GM19452 (cell line): ENCODE measurements at regions not wholly inside any gene's neighbourhood (a gene's known extent, or its start where the extent isn't known, plus 50 kb on each side); places are given as distances from the start of the nearest gene placed in this dataset.

Source experiments
- ATAC-seq: cut with Tn5 transposase; IDR thresholded peaks from one replicate; pipeline ENCODE4 v1.9.1; 2021; ENCODE audit not compliant: unreplicated experiment

GRCh38 chr15:62845241-62846126 is 197.1 kb upstream of the TPM1 start:
- no peak for ATAC-seq

- ATAC-seq = no peak
Measured at GRCh38 chr15:62846131-62846804, 196.3 kb upstream of the TPM1 start.

DNA sequence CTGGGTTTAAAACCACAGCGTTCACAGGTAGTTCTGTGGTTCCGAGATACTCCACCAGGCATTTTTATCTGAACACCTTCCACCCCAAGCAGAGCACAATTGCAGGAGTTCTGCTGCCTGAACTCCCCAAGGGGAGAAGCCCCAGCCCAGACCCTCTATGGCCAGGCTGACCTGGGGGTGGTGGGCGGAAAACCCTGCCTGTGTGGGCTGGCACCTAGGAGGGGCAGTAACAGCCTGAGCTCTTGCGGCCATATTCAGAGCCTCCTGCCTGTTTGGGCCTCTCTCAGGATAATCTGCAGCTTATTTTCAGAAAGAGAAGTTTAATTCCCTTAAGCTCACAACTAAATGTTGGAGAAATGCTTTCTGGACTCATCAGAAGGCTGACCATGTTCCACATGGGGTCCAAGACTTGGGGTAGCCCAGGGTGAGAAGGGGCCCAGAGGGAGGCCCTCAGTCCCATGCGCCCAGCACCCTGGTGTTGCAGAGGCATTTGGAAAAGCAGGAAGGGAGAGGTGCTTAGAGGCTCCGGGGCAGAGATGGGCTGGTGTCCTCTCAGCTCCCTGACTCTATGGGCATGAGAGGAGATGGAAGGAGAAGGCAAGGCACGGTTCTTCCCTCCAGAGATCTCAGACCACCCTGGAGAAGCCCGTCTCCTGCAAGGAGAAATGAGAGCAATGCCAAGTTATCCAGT is 195.6 kb upstream of the TPM1 start:
- ATAC-seq = no peak

GRCh38 chr15:62847900-62848489 is 194.6 kb upstream of the TPM1 start:
- ATAC-seq = no peak

DNA sequence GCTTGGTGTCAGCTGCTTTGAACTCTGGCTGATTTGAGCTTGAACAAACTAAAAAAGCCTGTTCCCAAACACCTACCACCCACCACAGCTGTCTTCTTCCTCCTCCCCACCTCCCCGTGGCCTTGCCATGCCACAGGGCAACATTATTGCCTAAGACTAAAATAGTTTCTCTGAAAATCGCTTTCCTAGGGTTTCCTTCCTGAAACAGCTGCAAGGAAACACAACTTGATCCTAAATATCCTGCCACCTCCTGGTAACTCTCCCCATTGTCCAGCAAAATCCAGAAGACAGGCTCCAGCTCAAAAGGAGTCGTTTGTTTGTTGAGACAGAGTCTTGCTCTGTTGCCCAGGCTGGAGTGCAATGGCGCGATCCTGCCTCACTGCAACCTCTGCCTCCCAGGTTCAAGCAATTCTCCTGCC is 193.9 kb upstream of the TPM1 start:
- no peak for ATAC-seq

- ATAC-seq = no peak
Measured at GRCh38 chr15:62849316-62850106, 193.0 kb upstream of the TPM1 start.

GRCh38 chr15:62850318-62850717 is 192.2 kb upstream of the TPM1 start:
- ATAC-seq = no peak

- ATAC-seq = no peak
Measured at GRCh38 chr15:62850791-62851291, 191.7 kb upstream of the TPM1 start.

- ATAC-seq = no peak
Measured at GRCh38 chr15:62853114-62853840, 189.3 kb upstream of the TPM1 start.

GRCh38 chr15:62853841-62854225 is 188.7 kb upstream of the TPM1 start:
- no peak for ATAC-seq

DNA sequence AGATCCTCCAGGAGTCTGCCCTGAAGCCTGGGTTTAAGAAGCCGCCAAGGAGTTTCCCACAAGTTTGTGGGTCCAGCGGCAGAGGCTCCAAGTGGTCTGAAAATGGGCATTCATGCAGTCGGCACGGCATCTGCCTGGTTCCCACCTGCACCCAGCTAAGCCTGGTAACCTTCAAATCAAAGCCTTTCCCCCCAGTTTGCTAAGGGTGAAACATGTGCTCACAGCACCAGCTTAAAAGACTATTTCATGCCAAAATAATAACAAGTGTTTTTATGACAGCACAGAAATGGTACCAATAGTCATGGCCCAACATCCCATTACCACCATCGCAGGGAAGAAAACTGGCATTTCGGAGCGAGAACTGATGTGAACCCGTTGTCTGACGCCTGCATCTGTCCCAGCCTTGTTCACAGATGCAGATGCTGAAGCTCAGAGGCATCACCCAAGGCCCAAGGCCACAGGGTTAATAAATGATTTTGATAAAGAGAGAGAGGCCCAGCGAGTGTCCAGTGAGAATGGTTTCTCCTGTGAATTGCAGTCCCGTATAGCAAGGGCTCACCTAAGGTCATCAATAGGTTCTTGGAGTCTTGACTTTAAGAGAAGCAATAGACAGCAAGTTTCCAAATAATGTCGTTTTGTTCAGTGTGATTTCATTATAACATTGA is 188.0 kb upstream of the TPM1 start:
- ATAC-seq = no peak

- no peak for ATAC-seq
Measured at GRCh38 chr15:62855085-62855476, 187.5 kb upstream of the TPM1 start.

- ATAC-seq = no peak
Measured at GRCh38 chr15:62856466-62857246, 185.9 kb upstream of the TPM1 start.

DNA sequence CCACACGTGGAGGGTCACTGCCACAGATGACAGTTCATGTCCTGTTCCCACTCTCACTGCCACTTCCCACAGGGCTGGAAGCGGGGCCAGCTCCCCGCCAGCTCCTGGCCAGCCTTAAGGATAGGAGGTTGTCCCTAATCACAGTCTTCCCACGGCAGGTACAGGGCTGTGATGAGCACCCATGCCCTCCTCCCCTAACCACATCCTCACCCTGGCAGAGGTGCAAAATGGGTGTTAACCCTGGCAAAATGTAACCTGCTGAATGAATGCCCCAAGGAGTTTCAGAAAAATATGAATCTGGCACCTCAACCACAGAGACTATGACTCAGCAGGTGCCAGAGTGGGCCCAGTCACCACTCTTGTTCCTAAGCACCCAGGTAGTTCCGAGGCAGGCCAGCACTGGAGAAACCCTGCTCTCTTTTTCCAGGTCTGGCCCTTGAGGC is 185.1 kb upstream of the TPM1 start:
- no peak for ATAC-seq

GRCh38 chr15:62858343-62858742 is 184.2 kb upstream of the TPM1 start:
- no peak for ATAC-seq

DNA sequence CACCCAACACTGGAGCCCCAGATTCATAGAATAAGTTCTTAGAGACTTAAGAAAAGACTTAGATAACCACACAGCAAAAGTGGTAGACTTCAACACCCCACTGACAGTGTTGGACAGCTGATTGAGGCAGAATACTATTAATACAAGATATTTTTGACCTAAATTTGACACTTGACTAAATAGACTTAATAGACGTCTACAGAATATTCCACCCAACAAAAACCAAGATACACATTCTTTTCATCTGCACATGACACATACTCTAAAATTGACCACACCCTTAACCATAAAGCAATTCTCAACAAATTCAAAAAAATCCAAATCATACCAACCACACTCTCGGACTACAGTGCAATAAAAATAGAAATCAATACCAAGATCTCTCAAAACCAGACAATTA is 179.8 kb upstream of the TPM1 start:
- no peak for ATAC-seq

DNA sequence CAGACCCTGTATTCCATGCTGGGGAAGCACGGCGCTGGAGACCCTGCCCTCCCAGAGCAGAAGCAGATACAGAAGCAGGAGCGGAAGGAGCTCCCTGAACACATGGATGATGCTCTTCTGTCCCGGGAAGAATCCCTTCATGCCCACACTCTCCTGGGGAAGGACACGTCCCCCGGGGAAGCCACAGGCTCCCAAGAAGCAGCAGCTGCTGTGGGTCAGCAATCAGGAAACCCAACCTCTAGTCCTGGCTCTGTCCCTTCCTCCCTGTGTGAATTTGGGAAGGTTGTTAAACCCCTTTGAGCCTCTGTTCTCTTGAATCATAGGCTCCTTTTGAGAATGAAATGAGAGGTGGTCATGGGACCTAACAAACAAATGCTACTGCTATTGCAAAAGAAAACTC is 176.2 kb upstream of the TPM1 start:
- ATAC-seq = no peak

- ATAC-seq = no peak
Measured at GRCh38 chr15:62867844-62868243, 174.7 kb upstream of the TPM1 start.
